NB4 (cell line): ENCODE measurements at regions not wholly inside any gene's neighbourhood (a gene's known extent, or its start where the extent isn't known, plus 50 kb on each side); places are given as distances from the start of the nearest gene placed in this dataset.
"Not testable (repeated sequence)": the region's sequence is repeated elsewhere in the genome, so short reads cannot be mapped to it uniquely, and the experiment has no call there.

ENCODE experiments used
- DNase-seq: peaks from one replicate; pipeline ENCODE4 v3.0.0; 2010; ENCODE audit warnings: low read depth
- H3K4me3 ChIP-seq: one replicate; pipeline ENCODE4 v1.5.1; 2011; ENCODE audit warnings: mild to moderate bottlenecking, low read depth, low read length, moderate library complexity
- CTCF ChIP-seq: IDR thresholded peaks from one replicate; pipeline ENCODE4 v1.5.1; 2012; ENCODE audit warnings: low read depth, low read length
- MAX ChIP-seq: IDR thresholded peaks from 2 replicates; pipeline ENCODE4 v1.6.1; 2011; ENCODE audit warnings: low read depth, low read length
- MYC ChIP-seq: IDR thresholded peaks from 2 replicates; pipeline ENCODE4 v1.6.1; 2011; ENCODE audit warnings: low read depth, low read length
- POLR2A ChIP-seq: IDR thresholded peaks from 2 replicates; pipeline ENCODE4 v1.6.1; 2011; ENCODE audit warnings: mild to moderate bottlenecking; ENCODE audit not compliant: insufficient read length; ENCODE audit errors: extremely low read depth

- DNase-seq: no peak
- no peak overlapping the region for H3K4me3 ChIP-seq
- no peak for TF ChIP-seq CTCF
- TF ChIP-seq POLR2A: no peak
- no peak for TF ChIP-seq MYC
These were observed 147.9 kb downstream of the AVL9 start for GRCh38 chr7:32643194-32643593.

GRCh38 chr7:32639122-32639521 is 143.8 kb downstream of the AVL9 start:
- no peak for DNase-seq
- TF ChIP-seq CTCF (no peak), MYC (no peak), MAX (no peak), POLR2A (no peak)
- H3K4me3 ChIP-seq: no peak overlapping the region

GRCh38 chr7:32638479-32639121 is 143.3 kb downstream of the AVL9 start:
- not testable (repeated sequence) for H3K4me3 ChIP-seq
- DNase-seq: peak; percentile 79
